HS-5 (cell line): ENCODE measurements at regions not wholly inside any gene's neighbourhood (a gene's known extent, or its start where the extent isn't known, plus 50 kb on each side); places are given as distances from the start of the nearest gene placed in this dataset.
"Not testable (repeated sequence)": the region's sequence is repeated elsewhere in the genome, so short reads cannot be mapped to it uniquely, and the experiment has no call there.

Experiments
- DNase-seq: peaks from one replicate; pipeline ENCODE4 v3.0.0-alpha.2; 2012; ENCODE audit warnings: low read depth

DNA sequence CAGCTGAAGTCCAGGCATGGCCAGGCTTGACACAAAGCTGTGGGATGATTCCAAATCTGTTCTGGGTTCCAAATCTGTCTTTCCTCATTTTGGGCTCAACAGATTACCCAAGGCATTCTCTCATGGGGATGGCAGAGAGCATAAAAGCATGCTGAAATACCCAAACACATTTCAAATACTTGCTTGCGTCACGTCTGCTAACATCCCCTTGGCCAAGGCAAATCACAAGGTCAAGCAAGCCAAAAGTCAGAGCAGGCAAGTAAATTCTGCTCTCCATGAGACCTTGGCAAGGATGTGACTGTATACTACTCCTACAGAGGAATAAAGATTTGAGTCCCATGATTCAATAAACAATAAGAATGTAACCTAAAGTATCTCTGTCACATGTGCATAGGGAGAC is 306.7 kb downstream of the EPB41L4A start:
- DNase-seq: no peak

GRCh38 chr5:112109331-112110007 is 309.6 kb downstream of the EPB41L4A start:
- DNase-seq: peak; percentile 53

GRCh38 chr5:112106878-112107277 is 312.2 kb downstream of the EPB41L4A start:
- no peak for DNase-seq

DNA sequence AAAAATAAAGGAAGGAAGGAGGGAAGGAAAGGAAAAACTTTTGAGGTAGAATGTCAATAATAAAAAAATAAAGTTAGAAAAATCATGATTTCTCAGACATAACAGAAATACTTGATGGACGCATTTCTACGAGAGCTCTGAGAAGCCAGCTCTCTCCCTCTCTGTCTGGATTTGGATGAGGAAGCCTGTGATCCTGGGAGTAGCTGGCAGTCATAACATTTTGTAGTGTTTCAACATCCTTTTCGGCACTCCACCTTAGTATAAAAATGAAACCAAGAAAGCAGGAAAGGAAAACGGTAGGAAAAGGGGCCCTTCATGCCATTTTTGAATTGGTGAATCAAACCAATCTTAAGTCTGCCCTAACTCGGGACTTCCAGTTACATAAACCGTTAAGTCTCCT is 321.3 kb downstream of the EPB41L4A start:
- DNase-seq: peak; percentile 14

DNA sequence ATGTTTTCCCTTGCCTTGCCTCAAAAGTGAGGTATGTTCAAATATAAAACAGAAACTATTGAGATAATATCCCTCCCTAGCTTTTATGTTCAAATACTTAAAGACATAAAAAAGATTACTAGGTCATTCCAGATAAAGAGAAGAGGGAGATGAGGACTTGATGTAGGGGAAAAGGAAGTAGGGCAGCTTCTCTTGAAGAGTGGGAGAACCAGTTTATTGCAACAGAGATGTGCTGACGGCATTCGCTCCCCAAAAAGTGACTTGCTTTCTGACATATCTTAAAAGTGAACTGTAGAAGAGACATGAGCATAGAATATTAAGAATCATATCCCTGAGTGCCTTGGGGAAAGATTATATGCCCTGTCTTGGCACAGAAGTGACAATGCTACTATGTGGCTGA is 330.2 kb upstream of the NREP start:
- no peak for DNase-seq

- no peak for DNase-seq
These were observed 329.7 kb upstream of the NREP start for GRCh38 chr5:112086740-112087139.

DNA sequence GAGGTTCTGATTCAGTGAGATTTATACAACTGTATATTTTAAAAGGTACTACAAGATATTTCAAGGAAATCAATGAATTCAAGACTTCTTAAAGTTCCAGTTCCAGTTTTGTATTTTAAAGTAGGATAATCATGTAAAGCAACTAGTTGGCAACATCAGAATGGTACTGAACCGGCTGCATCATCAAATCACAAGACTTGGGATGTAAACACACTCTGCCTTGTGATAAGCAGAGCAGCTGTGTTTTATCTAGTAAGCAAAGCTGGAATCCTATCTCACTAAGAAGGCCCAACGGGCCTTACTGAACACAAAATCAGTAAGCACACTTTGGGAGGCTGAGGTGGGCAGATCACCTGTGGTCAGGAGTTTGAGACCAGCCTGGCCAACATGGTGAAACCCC is 327.2 kb upstream of the NREP start:
- DNase-seq: no peak

DNA sequence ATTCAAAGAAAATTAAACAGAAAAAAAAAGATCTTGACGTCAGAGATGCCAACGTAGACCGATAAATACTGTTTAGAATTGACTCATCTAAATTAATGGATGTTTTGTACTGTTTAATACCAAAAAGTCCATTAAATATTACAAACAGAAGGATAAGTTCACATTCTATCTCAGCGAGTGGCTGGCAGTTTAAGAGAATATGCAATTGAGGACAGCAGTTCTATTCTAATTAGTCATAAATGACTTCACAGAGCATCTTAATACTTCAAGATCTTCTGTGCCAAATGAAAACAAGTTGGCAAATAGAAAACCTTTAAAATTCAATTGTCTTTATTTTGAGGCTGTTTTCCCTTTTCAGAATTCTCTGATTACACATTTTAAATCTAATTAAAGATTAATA is 326.6 kb upstream of the NREP start:
- DNase-seq: no peak

GRCh38 chr5:112077180-112077579 is 320.2 kb upstream of the NREP start:
- no peak for DNase-seq

DNA sequence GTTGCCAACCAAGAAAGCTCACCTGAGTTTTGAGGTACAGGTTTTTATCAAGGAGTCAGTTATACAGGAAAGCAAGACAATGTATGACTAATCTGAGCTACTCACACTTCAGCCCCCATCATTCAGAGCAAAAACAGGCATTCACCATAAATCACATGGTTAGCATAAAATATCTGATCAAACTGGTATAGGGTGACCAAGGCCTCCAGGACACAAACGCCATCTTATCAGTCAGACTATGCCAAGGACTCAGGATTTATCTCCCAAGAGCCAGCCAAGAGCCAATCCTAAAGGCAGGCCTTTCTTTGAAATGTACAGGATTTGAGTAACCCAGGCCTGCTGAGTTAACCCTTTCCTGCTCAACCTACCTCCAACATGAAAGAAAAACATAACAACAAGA is 313.0 kb upstream of the NREP start:
- DNase-seq: no peak

DNA sequence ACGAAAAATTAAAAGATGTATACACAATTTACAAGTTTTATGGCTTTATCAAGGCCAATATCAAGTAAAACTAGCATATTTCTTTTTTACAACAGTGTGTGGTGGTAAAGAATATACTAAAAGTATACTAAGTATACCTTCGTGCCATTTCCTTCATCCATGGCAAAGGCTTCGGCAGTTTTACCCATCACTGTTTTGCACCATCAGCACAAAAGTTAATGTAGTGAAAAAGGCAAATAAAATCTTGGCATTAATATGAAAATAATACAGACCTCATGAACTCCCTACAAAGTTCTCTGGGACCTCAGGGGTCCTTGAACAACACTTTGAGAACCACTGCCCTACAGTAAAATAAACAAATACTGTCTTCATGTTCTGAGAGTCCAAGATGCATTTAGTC is 312.3 kb upstream of the NREP start:
- no peak for DNase-seq

DNA sequence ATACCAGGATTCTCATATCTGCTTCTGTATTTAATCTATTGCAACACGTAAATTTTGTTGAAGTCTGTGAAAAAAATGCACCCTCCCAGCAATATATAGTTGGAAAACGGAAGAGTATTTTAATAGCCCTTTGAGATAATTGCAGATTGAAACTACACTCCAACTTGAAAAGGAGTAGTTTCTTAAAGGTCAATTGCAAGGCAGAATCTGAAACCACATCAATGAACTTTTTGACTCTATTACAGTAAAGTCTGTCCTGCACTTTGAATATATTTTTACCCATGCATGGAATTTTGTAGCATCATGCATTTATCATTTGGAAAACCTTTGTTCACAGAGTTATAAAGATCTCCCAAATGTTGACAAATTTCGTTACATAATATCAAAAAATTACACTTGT is 311.6 kb upstream of the NREP start:
- no peak for DNase-seq

- no peak for DNase-seq
These were observed 308.8 kb upstream of the NREP start for GRCh38 chr5:112065781-112066180.

- DNase-seq: no peak
These were observed 308.0 kb upstream of the NREP start for GRCh38 chr5:112064956-112065355.

- DNase-seq: no peak
These were observed 307.3 kb upstream of the NREP start for GRCh38 chr5:112064271-112064701.

GRCh38 chr5:112063856-112064255 is 306.9 kb upstream of the NREP start:
- no peak for DNase-seq

DNA sequence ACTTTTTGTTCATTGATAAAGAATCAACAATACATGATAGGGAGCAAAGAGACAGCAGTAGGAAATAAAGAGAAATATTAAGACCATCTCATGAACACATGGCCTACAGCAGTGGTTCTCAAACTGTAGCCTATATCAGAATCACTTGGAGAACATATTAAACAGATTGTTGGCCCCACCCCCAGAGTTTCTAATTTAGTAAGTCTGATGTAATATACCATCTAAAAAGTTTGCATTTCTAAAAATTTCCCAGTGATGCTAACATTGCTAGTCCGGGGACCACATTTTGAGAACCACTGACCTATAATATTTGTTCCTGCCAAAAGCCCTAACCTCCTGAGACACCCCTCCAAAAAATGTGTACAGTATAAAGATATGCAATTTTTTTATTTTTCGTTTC is 306.2 kb upstream of the NREP start:
- no peak for DNase-seq

DNA sequence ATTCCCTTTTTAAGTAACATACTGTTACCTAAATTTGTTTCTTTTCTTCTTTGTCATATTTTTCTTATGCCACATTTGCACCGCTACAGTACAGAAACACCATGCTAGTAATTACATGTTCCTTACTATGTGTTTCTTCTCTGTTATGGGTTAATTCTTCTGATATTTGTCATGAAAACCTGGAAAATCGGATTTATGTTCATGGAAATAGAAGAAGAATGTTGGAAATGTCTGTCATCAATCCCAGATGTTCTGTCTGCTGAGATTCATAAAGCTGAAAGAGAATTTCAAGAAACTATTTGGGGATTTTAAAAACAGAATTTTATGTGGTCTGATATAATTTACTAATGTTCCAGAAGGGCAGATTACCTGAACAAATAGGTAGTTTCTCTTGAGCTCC is 305.2 kb upstream of the NREP start:
- DNase-seq: no peak

DNA sequence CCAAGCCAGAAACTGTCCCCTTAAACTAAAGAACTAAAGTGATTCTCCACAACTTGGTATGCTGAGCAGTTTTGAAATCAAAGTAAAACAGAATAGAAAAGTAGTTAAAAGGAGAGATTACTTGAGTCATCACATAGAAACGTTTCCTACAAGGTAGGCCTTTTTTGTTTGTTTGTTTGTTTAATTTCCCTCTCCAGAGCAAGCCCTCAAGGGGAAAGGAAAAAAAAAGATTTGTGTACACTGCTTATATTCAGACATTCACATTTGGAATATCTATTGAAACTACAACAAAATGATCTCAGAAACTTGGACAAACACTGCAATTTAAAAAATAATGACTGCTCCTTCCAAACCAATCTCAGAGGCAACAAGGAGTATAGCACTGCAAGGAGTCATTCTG is 304.7 kb upstream of the NREP start:
- no peak for DNase-seq

- DNase-seq: no peak
These were observed 302.7 kb upstream of the NREP start for GRCh38 chr5:112059579-112060135.

- DNase-seq: no peak
These were observed 292.7 kb upstream of the NREP start for GRCh38 chr5:112049738-112050137.

DNA sequence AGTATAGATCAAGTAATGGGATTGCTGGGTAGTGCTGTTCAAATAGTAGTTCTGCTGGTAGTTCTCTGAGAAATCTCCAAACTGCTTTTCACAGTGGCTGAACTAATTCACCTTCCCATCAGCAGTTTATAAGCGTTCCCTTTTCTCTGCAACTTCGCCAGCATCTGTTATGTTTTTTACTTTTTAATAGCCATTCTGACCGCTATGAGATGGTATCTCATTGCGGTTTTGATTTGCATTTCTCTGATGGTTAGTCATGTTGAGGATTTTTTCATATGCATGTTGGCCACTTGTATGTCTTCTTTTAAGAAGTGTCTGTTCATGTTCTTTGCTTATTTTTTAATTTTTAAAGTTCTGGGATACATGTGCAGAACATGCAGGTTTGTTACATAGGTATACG is 279.2 kb upstream of the NREP start:
- no peak for DNase-seq

DNA sequence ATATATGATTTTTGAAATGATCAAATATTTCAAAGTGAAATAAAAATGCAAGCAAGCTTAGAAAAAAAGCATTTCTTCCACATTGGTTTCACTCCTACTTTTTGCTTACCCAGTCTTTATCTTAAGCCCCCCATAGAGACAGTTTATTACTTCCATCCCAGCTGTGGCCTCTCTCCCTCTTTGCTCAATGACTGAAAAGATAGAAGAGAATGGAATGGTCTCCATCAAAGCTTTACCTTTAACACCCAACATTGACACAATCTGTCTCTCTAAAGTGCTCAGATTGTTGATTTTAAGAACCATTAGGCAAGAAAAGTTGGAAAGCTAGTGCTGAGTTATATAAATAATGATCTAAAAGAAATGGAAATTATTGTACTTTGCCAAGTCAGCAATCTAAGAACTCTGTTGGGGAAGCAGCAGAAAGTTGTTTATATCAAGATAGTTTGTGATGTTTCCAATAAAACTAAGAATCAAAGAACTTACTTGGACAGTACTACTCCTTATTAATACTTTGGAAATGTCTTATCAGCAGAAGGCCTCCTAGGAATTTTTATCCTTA is 277.5 kb upstream of the NREP start:
- DNase-seq: no peak

GRCh38 chr5:112026879-112027278 is 269.9 kb upstream of the NREP start:
- DNase-seq: not testable (repeated sequence)
